Body of pancreas (tissue), 4 donors: ENCODE measurements at regions not wholly inside any gene's neighbourhood (a gene's known extent, or its start where the extent isn't known, plus 50 kb on each side); places are given as distances from the start of the nearest gene placed in this dataset.

ENCODE experiments used
- CTCF ChIP-seq, 7 experiments: fragments of 450-650 bp in 4 of 7; fragments of 200-600 bp in 3 of 7; sonication (generic) in 3 of 7; IDR thresholded peaks; one replicate each; pipeline ENCODE4 v1.5.1; 2016 to 2019; ENCODE audit warnings: antibody characterized with exemption in 7 of 7
- POLR2A ChIP-seq, 3 donors: fragments of 450-650 bp; IDR thresholded peaks; one replicate each; pipeline ENCODE4 v1.6.1; 2016; ENCODE audit warnings: antibody characterized with exemption in 3 of 3, mild to moderate bottlenecking in 2 of 3

GRCh38 chr2:21268878-21269224 is 145.1 kb downstream of the TDRD15 start:
- no peak for TF ChIP-seq CTCF (IDR thresholded peaks at IDR 0.05)
- no peak for TF ChIP-seq POLR2A (IDR thresholded peaks at IDR 0.05)
